ENCODE measurements at regions not wholly inside any gene's neighbourhood (a gene's known extent, or its start where the extent isn't known, plus 50 kb on each side); places are given as distances from the start of the nearest gene placed in this dataset.

- TF ChIP-seq, protein P1, sequence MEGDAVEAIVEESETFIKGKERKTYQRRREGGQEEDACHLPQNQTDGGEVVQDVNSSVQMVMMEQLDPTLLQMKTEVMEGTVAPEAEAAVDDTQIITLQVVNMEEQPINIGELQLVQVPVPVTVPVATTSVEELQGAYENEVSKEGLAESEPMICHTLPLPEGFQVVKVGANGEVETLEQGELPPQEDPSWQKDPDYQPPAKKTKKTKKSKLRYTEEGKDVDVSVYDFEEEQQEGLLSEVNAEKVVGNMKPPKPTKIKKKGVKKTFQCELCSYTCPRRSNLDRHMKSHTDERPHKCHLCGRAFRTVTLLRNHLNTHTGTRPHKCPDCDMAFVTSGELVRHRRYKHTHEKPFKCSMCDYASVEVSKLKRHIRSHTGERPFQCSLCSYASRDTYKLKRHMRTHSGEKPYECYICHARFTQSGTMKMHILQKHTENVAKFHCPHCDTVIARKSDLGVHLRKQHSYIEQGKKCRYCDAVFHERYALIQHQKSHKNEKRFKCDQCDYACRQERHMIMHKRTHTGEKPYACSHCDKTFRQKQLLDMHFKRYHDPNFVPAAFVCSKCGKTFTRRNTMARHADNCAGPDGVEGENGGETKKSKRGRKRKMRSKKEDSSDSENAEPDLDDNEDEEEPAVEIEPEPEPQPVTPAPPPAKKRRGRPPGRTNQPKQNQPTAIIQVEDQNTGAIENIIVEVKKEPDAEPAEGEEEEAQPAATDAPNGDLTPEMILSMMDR (IDR thresholded peaks at IDR 0.05) = no peak
- no peak for TF ChIP-seq POLR2A (IDR thresholded peaks at IDR 0.05)
These were observed 595.5 kb downstream of the GALC start for GRCh38 chr14:87397499-87397898.
